ENCODE measurements at regions not wholly inside any gene's neighbourhood (a gene's known extent, or its start where the extent isn't known, plus 50 kb on each side); places are given as distances from the start of the nearest gene placed in this dataset.

- TF ChIP-seq CTCF (IDR thresholded peaks at IDR 0.05; ENCODE audit: borderline replicate concordance, extremely low read depth, low read length, poor library complexity, severe bottlenecking) (no peak), EZH2 (IDR thresholded peaks at IDR 0.05; ENCODE audit: borderline replicate concordance, low read depth, low read length, severe bottlenecking) (no peak)
Observed at GRCh38 chr2:60097298-60097697, 456.2 kb downstream of the BCL11A start.
